Cerebellar cortex (tissue), 1 donor: ENCODE measurements at regions not wholly inside any gene's neighbourhood (a gene's known extent, or its start where the extent isn't known, plus 50 kb on each side); places are given as distances from the start of the nearest gene placed in this dataset.

Experiments used
- DNase-seq: peaks from one replicate; pipeline ENCODE4 v3.0.0-alpha.2; 2015; ENCODE audit warnings: low spot score

DNA sequence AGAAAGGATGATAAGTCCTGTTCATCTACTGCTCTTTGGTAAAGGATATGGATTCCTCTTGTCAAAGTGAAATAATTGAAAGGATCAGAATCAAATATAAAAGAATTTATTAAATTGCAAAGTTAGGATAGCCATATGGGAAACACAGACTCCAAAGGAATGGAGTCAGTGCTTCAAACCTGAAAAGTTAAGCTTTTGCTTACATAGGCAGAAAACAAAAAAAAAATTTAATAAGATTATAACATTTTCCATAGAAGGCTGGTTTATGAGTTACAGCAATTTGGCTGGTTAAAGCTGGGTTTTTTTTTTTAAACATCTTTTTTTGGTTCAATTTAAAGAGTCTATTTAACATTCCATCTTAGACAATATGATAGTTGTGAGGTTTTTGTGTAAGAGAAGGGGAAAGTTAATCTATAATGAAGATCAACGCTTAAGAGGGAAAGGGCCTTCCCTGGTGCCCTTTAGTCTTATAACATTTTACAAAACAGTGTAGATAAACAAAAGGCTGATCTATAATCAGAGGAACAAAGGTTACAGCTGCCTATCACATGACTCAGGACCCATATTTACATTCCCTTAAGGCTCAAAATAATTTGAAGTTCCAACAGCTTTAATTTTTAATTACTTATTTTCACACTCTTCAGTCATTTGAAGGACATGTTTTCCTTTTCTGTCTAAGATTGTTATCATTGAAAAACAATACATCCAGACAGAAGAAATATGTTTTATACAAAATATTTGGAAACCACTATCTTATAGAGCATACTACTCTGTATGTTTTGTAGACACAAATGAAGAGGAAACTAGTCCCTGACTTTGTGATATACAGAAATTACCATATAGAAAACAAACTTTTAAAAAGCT is 234.3 kb upstream of the MBL2 start:
- DNase-seq = no peak

DNA sequence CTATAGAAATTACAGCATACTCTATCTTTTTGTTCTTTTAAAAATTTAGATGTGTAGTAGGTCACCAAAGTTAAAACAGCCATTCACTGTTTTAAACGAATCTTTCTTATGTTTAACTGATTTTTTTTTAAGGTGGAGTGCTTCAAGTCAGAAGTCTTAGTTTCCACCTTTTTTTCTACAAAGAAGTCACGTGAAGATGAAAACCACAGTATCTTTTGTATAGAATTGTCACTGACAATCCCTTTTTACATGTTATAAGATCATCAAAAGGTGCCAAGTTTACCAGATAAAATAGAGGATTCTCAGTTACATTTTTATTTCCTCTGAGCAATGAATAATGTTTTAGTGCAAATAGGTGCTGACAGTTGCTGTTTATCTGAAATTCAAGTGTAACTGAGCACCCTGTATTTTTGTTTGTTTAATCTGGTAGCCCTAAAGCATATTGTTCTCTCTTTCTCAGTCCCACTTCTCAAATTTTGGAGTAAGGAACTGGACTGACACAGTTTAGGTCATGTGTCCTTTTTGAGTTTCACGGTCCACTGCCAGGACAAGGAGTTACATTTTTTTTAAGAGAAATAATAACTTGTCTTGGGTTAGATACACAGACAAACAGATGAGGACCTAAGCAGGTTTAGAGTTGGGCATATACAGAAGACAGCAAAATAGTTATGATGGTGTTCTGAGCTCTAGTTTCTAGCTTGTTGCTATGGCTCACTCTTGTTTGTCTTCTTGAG is 233.2 kb upstream of the MBL2 start:
- no peak for DNase-seq

DNA sequence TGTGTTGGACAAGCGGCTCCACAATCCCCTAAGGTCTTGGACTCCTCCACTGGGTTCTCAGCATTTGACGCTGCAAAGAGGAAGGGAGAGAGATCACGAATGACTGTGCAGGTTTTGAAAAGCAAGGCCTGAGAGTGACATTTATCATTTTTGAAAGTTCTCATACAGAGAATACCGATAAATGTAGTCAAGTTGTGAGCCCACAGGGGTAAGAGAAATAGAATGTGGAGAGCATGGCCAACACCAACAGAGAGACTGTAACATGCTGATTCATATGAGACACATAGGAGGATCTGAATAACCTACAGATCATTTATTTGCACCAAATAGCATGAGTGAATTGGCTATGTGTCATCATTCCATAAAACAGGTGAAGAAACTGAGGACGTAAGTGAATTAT is 230.5 kb upstream of the MBL2 start:
- DNase-seq = no peak

DNA sequence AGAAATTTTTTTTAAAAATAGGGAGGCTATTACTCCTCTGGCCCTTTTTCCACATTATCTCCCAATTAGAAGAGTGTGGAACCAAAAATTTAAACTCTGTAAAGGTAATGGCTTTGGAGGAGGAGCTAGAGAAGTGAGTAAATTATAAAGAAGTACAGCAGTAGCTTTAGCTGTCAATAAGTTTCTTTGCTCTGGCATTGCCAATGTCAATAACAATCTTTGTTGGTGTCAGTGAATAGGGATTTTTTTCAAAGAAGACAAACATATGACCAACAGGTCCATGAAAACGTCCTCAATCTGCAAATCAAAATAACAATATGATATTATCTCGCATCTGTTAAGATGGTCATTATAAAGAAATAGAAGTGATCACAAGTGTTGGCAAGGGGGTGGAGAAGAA is 227.1 kb upstream of the MBL2 start:
- no peak for DNase-seq

DNA sequence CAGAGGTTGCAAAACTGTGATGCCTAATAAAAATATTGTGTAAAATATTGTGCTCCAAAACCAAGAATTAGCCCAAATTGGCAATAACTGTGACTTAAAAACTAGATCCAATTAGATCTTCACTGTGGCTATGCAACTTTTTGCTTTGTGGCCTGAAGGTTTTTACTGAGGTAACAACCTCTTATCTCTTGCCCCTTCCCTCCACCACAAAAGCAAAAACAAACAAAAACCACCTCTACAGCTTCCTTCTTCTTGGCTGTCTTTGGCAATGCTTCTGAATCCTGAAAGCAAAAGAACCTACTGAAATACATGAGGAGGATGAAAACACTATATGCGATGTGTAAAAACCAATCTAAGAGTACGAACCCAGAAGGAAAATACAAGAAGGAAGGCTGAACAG is 226.7 kb upstream of the MBL2 start:
- DNase-seq = no peak

DNA sequence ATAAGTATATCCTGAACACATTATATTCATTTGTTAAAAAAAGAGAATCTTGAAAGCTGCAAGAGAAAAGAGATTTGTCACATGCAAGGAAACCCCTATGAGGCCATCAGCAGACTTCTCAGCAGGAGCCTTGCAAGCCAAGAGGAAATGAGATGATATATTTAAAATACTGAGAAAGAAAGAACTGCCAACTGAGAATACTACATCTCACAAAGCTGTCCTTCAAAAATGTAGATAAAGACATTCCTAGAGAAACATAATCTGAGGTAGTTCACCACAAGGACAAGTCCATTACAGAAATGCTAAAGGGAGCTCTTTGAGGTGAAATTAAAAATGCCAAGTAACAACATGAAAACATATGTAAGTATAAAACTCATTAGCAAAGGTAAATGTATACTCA is 224.4 kb upstream of the MBL2 start:
- DNase-seq = no peak

DNA sequence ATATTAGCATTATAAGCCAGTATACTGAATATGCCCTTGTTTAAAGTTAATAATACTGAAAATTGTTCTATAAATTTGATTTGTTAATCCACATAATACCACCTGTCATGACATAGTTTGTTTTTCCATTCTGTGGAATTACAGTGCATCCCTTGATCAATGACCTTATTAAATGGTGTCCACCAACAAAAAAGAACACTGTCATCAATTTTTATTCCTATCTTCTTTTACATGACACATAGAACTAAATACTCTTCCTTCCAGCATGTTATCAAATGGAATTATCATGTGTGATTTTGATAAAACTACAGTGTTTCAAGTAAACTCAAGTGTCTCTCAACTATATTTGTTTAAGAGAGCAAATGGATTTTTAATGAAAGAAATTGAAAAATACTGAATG is 221.8 kb upstream of the MBL2 start:
- no peak for DNase-seq

DNA sequence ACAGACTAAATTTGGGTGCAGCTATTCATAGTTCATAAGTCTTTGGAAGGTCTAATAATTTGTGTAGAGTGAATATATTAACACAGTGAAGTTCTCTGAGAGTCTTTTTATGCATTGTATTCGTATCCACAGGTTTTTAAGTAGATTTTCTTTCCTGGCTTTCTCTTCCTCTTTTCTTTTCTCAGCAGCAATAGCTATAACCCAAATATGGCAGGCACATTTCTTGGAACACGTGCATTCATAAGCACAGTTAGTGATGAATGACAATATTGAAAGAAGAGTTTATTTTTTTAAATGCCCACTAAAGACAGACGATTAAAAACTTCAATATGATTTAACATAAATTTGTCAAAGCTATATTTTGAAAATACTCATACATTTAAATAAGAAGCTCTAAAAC is 220.5 kb upstream of the MBL2 start:
- DNase-seq = no peak

DNA sequence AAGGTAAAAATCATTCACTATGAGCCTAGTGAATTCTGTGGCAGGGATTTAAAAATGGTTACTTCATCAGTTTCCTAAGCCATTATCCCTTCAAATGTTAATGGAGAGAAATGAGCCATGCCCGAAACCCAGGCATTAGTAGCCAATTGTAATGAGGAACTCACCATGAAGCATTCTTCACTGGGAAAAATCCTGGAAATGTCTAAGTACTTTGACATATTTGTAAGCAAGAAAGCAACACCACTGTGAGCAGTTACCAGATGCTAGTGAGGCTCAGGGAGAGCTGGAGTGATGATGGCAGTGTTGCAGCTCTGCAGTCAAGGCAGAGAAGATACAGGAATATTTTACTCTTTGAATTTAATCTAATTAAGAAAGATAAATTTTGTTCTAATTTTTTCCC is 220.0 kb upstream of the MBL2 start:
- DNase-seq = no peak

DNA sequence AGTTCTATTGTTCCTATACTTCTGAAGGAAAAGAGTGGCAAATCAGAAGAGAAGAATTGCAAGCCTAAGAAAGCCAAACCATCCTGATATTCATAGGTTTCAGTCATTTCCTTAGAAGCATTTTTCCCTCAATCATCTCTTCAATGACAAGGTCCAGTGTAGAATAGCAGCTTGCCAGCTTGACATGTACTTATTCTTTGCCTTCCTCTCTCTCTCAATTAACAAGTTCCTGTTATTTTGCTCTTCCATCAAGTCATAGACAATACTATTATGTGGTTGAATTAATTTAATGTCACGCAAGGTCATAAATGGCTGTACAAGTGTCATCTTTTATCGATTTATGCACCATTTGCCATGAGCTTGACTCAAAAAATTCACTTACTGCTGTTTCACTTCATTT is 216.3 kb upstream of the MBL2 start:
- no peak for DNase-seq

DNA sequence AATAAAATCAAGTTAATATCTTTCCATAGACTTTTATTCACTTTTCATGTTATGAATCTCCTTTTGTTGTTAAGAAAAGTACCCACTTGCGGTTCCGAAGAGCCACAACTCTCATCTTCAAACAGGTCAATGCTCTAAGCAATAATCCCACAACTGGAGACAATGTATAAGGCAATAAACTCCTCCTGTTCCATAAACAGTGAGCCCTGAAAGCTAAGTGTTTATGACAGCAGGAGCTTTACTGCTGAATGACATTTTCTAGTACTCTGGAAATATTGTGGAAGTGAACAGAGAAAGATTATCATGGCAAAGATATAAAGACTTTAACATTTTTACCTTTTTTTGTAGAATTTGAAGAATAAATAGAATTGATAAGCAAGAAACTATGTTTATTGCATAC is 213.5 kb upstream of the MBL2 start:
- no peak for DNase-seq

DNA sequence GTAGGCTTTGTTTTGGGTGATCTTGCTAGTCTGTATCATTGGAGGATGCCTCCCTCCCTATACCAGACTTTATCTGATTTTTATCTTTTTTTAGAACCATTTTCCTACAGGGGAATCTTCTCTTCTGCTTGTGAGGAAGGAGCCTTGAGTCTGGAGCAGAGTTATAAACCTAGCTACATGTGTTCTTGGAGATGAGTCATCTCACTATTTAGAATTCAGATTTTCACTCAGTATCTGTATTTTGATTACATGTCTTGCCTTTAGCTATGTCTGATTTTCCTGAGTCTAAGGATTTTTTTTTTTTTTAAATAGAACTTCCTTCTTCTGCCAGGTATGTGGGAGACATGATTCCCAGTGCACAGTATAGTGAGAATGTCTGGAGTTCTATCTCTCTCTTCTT is 211.6 kb upstream of the MBL2 start:
- no peak for DNase-seq

DNA sequence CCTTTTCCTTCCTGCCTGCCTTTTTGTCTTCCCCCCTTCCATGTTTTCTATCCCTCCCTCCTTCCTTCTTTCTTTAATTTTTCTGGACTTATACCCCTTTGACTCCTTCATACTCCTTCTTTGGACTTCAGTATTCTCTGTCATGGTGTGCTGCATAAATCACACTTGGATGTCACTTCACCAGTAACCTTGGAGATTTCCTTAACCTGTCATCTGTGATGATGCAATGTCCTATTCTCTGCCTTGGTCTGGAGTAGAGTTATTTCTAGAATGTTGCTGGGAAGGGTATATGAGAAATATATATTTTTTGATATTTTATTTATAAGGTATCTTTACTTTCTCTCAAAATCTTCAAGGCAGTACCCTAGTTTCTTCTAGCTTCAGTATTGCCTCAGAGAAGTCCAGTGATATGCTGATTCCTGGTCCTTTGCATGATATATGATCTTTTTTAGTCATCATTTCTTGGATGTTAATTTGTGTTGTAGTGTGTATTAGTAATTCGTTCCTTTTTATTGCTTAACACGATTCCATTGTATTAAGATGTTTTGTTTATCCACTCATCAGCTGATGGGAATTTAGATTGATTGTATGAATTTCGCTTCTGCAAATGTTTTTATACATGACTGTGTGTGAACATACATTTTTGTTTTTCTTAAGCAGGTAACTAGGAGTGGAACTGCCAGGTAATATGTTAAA is 206.9 kb upstream of the MBL2 start:
- DNase-seq = no peak

DNA sequence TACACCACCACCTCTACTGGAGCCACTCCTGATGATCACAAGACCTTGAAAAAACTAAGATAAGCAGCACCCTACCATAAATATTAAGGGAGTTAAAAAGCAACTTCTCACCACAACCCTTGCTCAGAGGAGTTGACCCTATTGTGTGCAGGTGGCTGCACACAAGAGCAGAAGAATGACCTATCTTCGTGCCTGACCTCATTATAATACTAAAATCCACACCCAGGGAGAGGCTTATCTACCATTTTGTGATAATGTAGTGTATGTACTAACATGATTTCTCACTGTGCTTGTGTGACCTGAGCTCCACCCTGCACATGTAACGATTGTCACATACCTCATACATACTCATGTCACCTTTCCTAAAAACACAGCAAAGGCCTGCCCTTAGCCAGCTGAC is 205.0 kb upstream of the MBL2 start:
- DNase-seq = no peak

DNA sequence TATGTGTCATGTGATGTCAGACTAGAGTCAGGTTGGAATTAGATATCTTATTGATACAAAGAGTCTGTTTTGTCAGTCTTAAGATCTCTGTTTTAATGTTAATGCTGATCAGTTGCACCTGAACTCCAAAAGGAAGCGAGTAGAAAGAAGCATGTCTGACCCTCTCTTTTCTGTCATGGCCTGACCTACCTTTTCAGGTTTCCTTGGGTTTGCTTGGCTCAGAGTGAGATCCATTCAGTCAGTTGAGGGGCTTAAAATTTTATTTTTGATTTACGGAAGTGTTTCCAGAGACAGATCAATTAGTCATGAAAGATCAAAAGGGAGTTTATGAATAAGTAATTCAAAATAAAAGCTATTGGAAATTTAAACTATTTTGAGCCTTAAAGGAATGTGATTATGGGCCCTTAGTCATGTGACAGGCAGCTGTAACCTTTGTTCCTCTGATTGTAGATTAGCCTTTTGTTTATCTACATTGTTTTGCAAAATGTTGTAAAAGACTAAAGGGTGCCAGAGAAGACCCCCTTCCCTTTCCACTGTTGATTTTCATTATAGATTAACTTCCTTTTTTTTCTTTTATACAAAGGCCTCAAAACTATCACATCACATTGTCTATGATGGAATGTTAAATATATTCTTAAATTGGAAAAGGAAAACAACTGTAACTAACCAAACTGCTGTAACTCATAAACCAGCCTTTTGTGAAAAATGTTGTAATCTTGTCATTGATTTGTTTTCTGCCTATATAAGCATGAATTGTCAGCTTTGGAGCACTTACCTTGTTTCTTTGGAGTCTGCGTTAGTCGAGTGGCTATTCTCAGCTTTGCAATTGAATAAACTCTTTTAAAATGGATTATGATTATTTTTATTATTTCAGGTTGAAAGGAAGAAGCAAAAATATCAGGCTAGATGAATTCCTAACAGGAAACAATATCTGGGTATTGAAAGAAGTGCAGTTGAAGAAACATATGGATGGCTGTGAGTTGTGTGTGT is 195.5 kb upstream of the MBL2 start:
- no peak for DNase-seq

DNA sequence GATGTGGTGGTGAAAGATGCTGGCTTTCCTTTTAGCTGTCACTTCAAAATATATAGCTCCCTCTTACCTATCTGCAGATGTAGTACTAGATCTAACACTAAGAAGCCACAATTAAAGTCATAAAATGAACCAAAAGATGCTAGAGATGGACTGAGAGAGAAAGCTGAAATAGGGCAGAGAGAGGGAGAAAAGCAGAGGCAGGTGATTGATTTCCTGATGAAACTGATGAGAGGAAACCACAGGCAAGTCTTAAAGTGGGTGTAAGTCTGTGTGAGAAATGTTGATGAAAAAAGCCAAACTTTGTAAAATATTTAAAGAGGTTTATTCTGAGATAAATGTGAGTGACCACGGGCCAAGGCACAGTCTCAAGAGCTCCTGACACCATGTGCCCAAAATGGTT is 194.3 kb upstream of the MBL2 start:
- DNase-seq = no peak

DNA sequence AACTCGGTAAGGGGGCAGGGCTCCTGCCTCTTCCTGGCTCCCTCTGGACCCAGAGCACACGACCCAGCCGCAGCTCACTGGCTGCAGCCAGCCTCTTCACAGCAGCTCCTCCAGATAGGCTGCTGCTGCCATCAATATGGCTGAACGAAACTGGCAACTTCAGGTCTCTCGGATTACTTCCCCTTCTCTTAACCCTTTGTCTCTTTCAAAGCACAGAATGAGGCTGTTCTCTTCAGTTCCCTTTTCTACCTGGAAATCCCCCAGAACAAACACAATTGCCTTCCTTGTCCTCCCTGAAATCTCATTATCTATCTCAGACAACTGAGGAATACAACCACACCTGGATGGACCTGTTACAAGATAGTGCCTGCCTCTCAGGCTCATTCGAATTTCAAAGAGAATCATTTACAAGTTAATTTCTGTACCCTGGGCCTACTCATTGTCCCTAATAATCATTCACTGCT is 193.4 kb upstream of the MBL2 start:
- no peak for DNase-seq

DNA sequence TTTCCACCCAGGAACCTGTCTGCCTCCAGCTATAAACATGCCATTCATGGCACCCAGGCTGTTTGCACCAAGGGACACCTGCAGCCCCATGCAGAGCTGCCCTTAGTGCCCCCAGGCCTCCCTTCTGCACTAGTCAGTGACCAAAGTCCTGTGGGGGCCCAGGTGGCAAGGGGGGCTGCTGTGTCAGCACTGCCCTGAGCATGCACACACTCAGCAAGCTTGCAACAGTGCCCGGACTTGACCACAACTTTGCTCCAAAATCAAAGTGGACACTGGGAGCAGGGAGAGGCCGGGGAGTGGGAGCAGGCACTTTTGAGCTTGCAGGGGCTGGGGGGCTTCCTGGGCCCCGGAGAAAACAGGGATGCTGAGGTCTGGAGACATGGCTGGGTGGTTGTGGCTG is 192.9 kb upstream of the MBL2 start:
- no peak for DNase-seq

DNA sequence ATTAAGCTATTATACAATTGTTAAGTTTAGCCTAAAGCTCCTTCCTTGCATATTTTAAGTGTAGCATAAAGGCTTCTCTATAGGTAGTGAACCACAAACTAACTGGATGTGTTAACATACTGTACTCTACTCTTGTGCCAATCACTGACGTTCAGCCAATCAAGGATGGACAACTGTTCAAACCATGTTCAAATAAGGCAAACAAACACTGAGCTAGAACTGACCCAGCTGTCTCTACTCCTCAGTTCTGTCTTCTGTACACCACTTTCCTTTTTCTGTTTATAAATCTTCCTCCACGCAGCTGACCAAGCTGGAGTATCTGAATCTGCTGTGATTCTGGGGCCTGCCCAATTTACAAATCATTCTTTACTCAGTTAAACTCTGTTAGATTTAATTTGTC is 188.7 kb upstream of the MBL2 start:
- DNase-seq = no peak

DNA sequence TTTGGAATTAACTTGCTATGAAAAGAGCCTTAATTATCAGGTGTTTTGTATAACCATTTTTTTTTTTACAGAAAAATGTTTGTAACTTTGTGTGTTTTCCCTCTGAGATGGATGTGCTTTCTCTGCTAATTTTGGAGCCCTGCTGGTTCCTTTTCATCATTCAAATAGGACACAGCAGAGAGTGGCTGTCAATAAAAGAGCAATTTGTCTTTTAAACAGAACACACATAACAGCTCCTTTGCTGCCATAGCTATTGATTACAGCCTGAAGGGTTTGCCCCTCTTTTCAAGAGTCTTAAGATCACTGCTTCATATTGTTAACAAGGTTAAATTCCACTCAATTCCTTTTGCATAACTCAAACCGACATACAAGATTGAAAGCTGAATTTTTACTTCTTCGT is 187.2 kb upstream of the MBL2 start:
- DNase-seq = no peak

DNA sequence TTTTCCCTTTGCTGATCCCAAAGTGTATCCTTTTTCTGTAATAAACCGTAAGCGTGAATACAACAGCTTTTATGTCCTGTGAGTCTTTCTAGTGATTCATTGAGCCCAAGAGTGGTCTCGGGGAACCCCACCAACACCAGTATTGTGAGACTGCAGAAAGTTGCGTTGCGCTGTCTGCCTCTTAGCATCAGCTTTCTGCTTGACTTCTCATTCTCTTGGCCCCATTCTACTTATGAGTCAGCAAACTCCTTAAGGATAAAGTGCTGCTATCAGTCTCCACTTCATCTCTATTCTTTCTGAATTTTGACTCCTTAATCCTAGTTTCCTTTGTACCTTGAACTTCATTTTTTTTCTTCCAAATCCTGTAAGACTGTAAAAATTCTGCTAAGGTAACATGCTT is 184.3 kb upstream of the MBL2 start:
- DNase-seq = no peak

DNA sequence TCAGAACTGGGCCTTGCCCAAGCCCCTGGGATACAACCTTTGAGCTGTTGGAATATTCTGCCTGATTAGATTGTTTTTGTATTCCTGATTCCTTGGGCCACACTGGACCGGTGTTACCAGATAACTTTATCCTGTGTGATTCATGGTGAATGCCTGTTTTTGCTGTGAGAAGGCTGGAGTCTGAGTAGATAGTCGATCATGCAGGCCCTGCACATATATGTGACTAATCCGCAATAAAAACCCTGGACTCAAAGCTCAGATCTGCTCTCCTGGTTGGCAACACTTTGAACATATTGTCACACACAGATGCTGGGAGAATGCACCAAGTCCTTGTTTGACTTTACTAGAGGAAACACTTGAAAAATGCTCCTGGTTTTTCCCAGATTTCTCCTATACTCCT is 183.9 kb upstream of the MBL2 start:
- no peak for DNase-seq
